ENCODE measurements at regions not wholly inside any gene's neighbourhood (a gene's known extent, or its start where the extent isn't known, plus 50 kb on each side); places are given as distances from the start of the nearest gene placed in this dataset.

DNA sequence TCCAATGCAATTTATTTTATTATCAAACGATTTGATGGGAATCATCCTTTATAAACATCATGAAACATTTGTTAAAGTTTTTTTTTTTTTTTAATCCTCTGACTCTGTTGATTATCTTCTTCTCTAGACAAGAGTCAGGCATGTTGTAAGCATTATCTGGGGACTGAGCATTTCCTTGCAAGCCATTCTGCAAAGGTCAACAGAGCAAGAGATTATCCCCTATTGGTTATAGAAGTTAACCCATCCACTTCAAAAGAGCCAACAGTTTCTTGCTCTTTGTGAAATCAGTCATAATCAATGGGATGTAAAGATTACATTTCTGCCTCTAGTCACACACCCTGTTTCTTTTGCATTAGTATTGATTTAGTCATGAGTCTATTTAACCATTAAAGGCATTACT, 368.8 kb upstream of the ADGRL4 start:
- Mint-ChIP-seq H3K4me1 (no peaks in the 10 kb centered on the region), H3K36me3 (peaks cover 0 to 3% (median 0%) of the 10 kb centered on the region in 3 donors), H3K9me3 (peaks cover 2 to 31% (median 14%) of the 10 kb centered on the region in 6 donors), H3K4me3 (no peak overlapping the region), H3K27ac (no peak overlapping the region), H3K27me3 (ENCODE audit: low read depth in 3 of 3) (no peaks in the 10 kb centered on the region)
- DNase-seq, result no peak

DNA sequence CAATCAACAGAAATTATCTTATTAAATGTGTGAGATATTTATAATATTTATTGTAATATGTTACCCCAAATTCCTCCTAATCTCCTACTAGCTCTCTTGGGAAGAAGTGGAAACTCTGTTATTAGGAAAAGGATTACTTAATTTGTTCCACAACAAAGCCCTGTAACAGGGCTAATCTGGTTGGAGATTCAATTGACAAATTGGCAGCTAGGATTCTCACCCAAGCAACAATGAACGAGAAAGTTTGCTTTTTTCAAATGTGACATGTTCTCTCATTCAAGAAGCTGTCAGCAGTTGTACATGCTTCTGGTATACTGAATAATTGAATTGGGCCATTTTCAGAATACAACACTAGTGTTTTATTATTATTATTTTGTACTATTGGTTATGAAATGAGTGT, 367.9 kb upstream of the ADGRL4 start:
- H3K27me3 Mint-ChIP-seq (ENCODE audit: low read depth in 3 of 3), result no peaks in the 10 kb centered on the region
- H3K27ac Mint-ChIP-seq, result no peak overlapping the region
- no peaks in the 10 kb centered on the region for H3K4me1 Mint-ChIP-seq
- H3K9me3 Mint-ChIP-seq, result peaks cover 2 to 36% (median 16%) of the 10 kb centered on the region in 6 donors
- no peak overlapping the region for H3K4me3 Mint-ChIP-seq
- DNase-seq, result no peak
- peaks cover 0 to 3% (median 0%) of the 10 kb centered on the region in 3 donors for H3K36me3 Mint-ChIP-seq

DNA sequence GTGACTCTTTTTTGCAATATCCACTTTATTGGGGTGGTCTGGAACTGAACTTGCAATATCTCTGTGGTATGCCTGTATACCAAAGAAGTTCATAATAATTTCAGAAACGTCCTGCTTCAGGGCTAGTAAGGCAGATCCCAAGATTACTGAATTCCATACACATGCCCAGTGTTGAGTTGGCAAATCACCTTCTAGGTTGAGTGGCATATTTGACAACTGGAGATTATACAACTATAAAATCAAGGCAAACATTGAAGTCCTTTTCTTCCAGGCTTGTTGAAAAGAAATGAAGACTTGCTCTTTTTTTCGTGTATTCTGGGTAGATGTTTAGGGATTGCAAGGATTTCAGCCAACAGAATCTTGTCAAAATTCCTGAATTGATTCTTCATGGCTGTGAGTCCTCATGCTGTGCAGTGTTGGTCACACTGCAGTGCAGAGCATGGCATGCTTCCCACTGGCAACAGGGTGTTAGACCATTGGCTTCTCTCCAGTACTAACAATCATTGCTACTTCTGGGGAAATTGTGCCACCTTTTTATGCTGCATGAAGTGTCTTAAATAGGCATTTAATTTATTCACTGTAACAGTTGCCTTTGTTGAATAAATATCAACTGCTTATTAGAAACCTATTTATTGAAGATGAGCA, 367.1 kb upstream of the ADGRL4 start:
- H3K4me3 Mint-ChIP-seq, result no peak overlapping the region
- no peak overlapping the region for H3K27ac Mint-ChIP-seq
- H3K4me1 Mint-ChIP-seq, result no peaks in the 10 kb centered on the region
- DNase-seq, result no peak
- H3K9me3 Mint-ChIP-seq, result peaks cover 2 to 44% (median 16%) of the 10 kb centered on the region in 6 donors
- peaks cover 0 to 3% (median 0%) of the 10 kb centered on the region in 3 donors for H3K36me3 Mint-ChIP-seq
- no peaks in the 10 kb centered on the region for H3K27me3 Mint-ChIP-seq (ENCODE audit: low read depth in 3 of 3)

DNA sequence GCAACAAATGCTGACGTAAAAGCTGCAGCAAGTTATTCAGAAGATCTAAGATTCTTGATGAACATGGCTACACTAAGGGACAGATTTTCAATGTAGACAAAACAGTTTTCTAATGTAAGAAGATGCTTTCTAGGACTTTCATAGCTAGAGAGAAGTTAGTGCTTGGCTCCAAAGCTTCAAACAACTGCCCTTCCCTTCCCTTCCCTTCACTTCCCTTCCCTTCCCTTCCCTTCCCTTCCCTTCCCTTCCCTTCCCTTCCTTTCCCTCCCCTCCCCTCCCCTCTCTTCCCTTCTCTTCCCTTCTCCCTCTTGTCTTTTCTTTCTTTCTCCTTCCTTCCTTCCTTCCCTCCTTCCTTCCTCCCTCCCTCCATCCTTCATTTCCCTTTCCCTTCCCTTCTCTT, 365.3 kb upstream of the ADGRL4 start:
- Mint-ChIP-seq H3K9me3 (peaks cover 2 to 51% (median 16%) of the 10 kb centered on the region in 6 donors), H3K4me3 (no peak overlapping the region), H3K4me1 (no peaks in the 10 kb centered on the region), H3K36me3 (peaks cover 0 to 3% (median 0%) of the 10 kb centered on the region in 3 donors), H3K27me3 (ENCODE audit: low read depth in 3 of 3) (no peaks in the 10 kb centered on the region), H3K27ac (no peak overlapping the region)
- no peak for DNase-seq

DNA sequence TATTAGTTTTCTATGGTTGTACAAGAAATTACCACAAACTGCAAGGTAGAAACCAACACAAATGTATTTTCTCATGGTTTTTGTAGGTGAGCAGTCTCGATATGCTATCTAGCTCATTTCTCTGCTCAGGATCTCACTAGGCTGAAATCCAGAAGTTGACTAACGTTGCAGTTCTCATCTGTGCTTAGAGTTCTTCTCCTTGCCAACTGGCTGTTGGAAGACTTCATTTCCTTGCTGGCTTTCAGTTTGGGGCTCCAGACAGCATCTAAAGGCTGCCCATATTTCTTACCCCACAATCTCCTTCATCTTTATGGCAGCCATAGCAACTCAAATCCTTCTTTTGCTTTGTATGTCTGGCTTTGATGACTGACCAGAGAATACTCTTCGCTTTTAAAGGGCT, 362.6 kb upstream of the ADGRL4 start:
- DNase-seq, result no peak
- H3K4me3 Mint-ChIP-seq, result no peak overlapping the region
- H3K36me3 Mint-ChIP-seq, result no peaks in the 10 kb centered on the region

DNA sequence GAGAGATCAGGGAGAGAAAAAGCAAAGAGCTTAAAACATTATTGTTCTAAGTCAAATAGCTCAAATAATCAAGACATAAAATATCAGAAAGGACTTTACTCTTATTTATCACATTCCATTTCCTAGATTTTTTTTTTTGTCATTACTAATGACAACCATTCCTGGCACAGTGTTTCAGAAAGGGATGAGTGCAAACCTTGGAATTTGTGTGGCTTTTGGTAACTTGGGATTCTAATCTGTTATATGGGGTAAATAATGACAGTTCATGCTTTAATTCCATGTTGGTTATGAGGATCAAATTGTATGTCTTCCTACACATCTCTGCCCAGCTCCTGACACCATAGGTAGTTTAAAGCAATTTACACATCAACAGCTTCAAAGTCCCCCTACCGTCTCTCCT, 358.4 kb upstream of the ADGRL4 start:
- H3K4me1 Mint-ChIP-seq, result no peaks in the 10 kb centered on the region
- no peaks in the 10 kb centered on the region for H3K36me3 Mint-ChIP-seq
- no peaks in the 10 kb centered on the region for H3K27me3 Mint-ChIP-seq (ENCODE audit: low read depth in 3 of 3)
- no peak overlapping the region for H3K4me3 Mint-ChIP-seq
- H3K9me3 Mint-ChIP-seq, result peaks cover 3 to 60% (median 21%) of the 10 kb centered on the region in 6 donors
- DNase-seq, result no peak
- H3K27ac Mint-ChIP-seq, result no peak overlapping the region

More for the DNA sequence above, 362.6 kb upstream of the ADGRL4 start:
- H3K4me1 Mint-ChIP-seq, result no peaks in the 10 kb centered on the region
- no peaks in the 10 kb centered on the region for H3K27me3 Mint-ChIP-seq (ENCODE audit: low read depth in 3 of 3)
- no peak overlapping the region for H3K27ac Mint-ChIP-seq
- peaks cover 0 to 61% (median 22%) of the 10 kb centered on the region in 6 donors for H3K9me3 Mint-ChIP-seq

DNA sequence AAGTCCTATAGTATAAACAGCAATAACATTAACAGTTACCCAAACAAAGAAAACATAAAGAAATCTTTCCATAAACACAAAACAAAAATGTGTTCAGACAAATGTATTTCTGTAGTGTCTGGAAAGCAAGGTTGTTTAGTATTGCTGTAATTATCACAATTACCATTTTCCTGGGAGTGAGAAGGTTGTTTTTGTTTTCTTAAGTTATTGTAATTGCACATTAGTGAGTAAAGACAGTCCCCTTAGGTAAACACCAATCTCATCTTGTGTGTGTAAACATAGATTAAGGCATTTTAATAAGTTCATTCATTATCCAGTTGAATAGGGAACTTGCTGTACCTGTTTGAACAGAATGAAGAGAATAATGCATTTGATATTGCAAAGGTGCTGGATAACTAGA, 356.9 kb upstream of the ADGRL4 start:
- Mint-ChIP-seq H3K27ac (no peak overlapping the region), H3K4me1 (no peaks in the 10 kb centered on the region), H3K36me3 (no peaks in the 10 kb centered on the region), H3K9me3 (peaks cover 3 to 56% (median 20%) of the 10 kb centered on the region in 6 donors), H3K27me3 (ENCODE audit: low read depth in 3 of 3) (peaks cover 0 to 2% (median 0%) of the 10 kb centered on the region in 3 donors), H3K4me3 (no peak overlapping the region)
- DNase-seq, result no peak

DNA sequence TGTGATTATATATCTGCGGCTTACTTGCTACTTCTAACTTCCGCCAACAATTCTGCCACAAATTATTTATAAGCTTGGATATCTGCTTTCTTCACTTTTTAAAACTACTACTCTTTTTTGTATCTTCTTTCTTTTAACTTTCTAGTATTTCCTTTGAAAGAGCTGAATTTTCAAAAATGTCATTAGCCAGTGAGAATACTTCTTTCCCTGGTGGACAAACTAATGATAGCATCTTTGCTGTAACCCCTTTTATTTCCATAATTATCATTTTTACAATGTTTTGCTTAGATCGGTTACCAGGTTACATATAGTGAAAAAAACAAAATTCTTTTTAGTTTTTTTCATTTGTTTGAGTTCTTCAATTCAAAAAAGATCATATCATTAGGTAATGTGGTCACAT, 355.9 kb upstream of the ADGRL4 start:
- H3K4me1 Mint-ChIP-seq, result no peaks in the 10 kb centered on the region
- H3K36me3 Mint-ChIP-seq, result no peaks in the 10 kb centered on the region
- DNase-seq, result no peak
- peaks cover 0 to 2% (median 0%) of the 10 kb centered on the region in 3 donors for H3K27me3 Mint-ChIP-seq (ENCODE audit: low read depth in 3 of 3)
- H3K4me3 Mint-ChIP-seq, result no peak overlapping the region
- no peak overlapping the region for H3K27ac Mint-ChIP-seq
- H3K9me3 Mint-ChIP-seq, result peaks cover 3 to 54% (median 21%) of the 10 kb centered on the region in 6 donors

DNA sequence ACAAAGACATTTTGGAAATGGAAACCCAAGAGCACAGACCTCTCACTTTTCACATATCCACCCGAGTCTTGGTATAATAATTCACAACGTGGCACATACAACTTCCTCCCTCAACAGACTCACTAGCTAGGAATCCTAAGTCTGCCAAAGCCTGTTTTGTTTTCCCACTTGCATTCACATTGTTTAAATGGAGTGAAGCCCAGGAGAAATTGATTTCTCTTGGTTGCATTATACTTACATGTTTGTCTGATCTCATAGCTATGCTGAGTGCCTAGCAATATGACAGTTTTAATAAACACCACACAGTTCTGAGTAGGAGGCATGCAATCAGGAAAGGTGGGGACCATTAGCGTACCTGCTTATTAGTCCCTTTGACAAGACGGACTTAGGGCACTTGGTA, 348.6 kb upstream of the ADGRL4 start:
- peaks cover 2 to 47% (median 18%) of the 10 kb centered on the region in 6 donors for H3K9me3 Mint-ChIP-seq
- no peaks in the 10 kb centered on the region for H3K36me3 Mint-ChIP-seq
- no peak overlapping the region for H3K27ac Mint-ChIP-seq
- H3K27me3 Mint-ChIP-seq (ENCODE audit: low read depth in 3 of 3), result peaks cover 0 to 4% (median 0%) of the 10 kb centered on the region in 3 donors
- H3K4me1 Mint-ChIP-seq, result no peaks in the 10 kb centered on the region
- DNase-seq, result no peak
- H3K4me3 Mint-ChIP-seq, result no peak overlapping the region

DNA sequence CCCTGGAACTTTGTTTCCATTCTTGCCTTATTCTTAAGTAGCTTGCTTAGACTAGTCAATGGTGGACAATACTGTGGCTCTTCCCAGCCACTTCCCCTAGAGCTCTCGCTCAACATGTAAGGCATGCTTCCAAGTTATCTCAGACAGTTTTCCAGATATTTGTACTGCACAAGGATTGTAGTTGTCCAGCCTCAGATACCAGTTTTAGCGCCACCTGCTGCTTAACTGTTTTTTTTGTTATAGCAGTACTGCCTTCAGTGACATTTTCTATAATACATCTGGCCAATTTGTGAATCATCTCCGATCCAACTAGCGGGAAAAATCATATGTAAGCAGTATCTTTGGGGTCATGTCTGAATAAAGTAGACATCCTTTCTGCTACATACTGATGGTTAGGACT, 346.7 kb upstream of the ADGRL4 start:
- Mint-ChIP-seq H3K27ac (no peak overlapping the region), H3K36me3 (no peaks in the 10 kb centered on the region), H3K4me3 (no peak overlapping the region), H3K4me1 (no peaks in the 10 kb centered on the region), H3K9me3 (peaks cover 2 to 40% (median 14%) of the 10 kb centered on the region in 6 donors), H3K27me3 (ENCODE audit: low read depth in 3 of 3) (peaks cover 0 to 2% (median 0%) of the 10 kb centered on the region in 3 donors)
- DNase-seq, result no peak

DNA sequence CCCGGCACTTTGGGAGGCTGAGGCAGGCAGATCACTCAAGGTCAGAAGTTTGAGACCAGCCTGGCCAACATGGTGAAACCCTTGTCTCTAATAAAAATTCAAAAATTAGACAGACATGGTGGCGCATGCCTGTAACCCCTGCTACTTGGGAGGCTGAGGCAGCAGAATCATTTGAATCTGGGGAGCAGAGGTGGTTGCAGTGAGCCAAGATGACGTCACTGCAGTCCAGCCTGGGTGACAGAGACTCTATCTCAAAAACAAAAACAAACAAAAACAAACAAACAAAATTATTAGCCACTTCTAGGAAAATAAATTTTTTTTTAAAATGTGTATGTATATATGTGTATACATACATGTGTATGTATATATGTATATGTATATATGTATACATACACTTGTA, 320.3 kb upstream of the ADGRL4 start:
- Mint-ChIP-seq H3K27ac (no peak overlapping the region), H3K4me3 (no peak overlapping the region), H3K9me3 (peaks cover 8 to 63% (median 16%) of the 10 kb centered on the region in 6 donors), H3K4me1 (no peaks in the 10 kb centered on the region), H3K36me3 (no peaks in the 10 kb centered on the region), H3K27me3 (ENCODE audit: low read depth in 3 of 3) (peaks cover 0 to 1% (median under 1%) of the 10 kb centered on the region in 3 donors)
- DNase-seq, result no peak

DNA sequence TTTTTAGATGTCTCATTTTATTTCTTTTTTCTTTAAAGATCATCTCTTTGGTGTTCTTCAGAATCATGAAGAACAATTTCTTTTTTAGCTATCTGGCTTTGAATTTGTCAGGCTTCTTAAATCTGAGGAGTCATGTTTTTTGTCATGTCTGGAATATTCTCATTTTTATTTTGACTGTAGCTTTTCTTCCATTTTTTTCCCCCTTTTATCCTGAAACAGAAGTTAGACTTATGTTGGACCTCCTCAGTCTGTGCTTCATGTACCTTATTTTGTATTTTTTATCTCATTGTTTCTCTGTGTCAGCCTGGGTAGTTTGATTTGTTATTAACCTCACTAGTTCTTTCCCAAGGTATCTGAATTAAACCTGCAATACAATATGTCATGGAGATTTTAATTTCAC, 319.2 kb upstream of the ADGRL4 start:
- H3K27me3 Mint-ChIP-seq (ENCODE audit: low read depth in 3 of 3), result peaks cover 0 to 1% (median 1%) of the 10 kb centered on the region in 3 donors
- no peak overlapping the region for H3K4me3 Mint-ChIP-seq
- no peaks in the 10 kb centered on the region for H3K36me3 Mint-ChIP-seq
- H3K27ac Mint-ChIP-seq, result no peak overlapping the region
- no peaks in the 10 kb centered on the region for H3K4me1 Mint-ChIP-seq
- peaks cover 8 to 55% (median 17%) of the 10 kb centered on the region in 6 donors for H3K9me3 Mint-ChIP-seq
- no peak for DNase-seq

DNA sequence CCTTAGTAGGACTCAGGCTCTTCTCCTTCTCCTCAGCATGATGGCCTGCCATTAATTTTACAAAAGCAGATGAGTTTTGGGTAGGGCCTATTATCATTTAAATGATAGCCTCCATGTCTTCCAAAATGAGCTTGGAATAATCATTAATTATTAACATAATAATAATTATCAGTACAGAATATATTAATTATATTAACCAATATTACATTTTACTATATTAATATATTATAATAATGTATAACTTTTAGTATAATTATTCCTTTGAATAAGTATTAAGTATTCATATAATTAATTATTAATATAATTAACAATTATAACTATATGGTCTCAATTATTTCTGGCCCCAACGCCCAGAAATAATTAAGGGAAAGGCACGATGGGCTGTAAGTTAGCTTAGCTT, 318.6 kb upstream of the ADGRL4 start:
- H3K4me1 Mint-ChIP-seq, result no peaks in the 10 kb centered on the region
- H3K36me3 Mint-ChIP-seq, result no peaks in the 10 kb centered on the region
- no peak overlapping the region for H3K4me3 Mint-ChIP-seq
- DNase-seq, result no peak
- peaks cover 8 to 55% (median 17%) of the 10 kb centered on the region in 6 donors for H3K9me3 Mint-ChIP-seq
- no peak overlapping the region for H3K27ac Mint-ChIP-seq
- peaks cover 0 to 3% (median 1%) of the 10 kb centered on the region in 3 donors for H3K27me3 Mint-ChIP-seq (ENCODE audit: low read depth in 3 of 3)

DNA sequence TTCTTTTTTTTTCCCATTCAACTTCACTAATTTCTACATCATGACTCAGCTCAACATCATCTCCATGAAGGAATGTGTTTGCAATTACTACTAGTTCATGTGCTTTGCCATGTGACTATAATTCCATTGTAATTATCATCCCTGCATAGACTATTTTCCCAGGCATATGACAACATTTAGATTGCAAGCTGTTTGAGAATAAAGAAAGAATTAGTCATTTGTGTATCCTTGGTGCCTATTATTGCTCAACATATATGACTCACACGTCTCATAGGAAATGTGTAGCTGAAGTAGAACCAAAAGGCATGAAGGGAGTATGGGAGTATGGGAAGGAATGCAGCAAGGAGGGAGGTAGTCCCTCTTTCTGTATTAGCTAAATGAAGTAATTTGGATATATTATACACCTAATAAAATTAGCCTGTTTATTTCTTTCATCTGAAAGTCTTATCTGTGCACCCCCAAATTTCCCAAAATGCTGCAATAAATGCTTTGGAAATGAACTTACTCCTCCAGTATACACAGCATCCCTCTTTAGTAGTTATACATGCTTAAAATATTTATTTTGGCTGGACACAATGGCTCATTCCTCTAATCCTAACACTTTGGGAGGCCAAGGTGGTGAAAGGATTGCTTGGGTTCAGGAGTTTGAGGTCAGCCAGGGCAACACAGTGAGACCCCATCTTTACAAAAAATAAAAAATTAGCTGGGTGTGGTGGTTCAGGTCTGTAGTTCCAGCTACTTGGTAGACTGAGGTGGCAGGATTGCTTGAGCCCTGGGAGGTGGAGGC, 316.9 kb upstream of the ADGRL4 start:
- Mint-ChIP-seq H3K27ac (no peak overlapping the region), H3K36me3 (no peaks in the 10 kb centered on the region), H3K4me1 (no peaks in the 10 kb centered on the region), H3K9me3 (peaks cover 5 to 46% (median 17%) of the 10 kb centered on the region in 6 donors), H3K27me3 (ENCODE audit: low read depth in 3 of 3) (peaks cover 0 to 3% (median 1%) of the 10 kb centered on the region in 3 donors), H3K4me3 (no peak overlapping the region)
- DNase-seq, result no peak
